ENCODE measurements at regions not wholly inside any gene's neighbourhood (a gene's known extent, or its start where the extent isn't known, plus 50 kb on each side); places are given as distances from the start of the nearest gene placed in this dataset.

GRCh38 chr21:34219334-34220060 lies 144.3 kb upstream of the KCNE2 start:
- no peak for TF ChIP-seq CTCF (IDR thresholded peaks at IDR 0.05; ENCODE audit: control insufficient read depth, extremely low read depth, insufficient read depth)
- DNase-seq (ENCODE audit: low read depth): no peak
- no peak overlapping the region for H3K4me3 ChIP-seq (ENCODE audit: low read depth, low read length)

- TF ChIP-seq CTCF (IDR thresholded peaks at IDR 0.05; ENCODE audit: control insufficient read depth, extremely low read depth, insufficient read depth): no peak
- no peak overlapping the region for H3K4me3 ChIP-seq (ENCODE audit: low read depth, low read length)
- DNase-seq (ENCODE audit: low read depth): no peak
These were observed 143.1 kb upstream of the KCNE2 start for GRCh38 chr21:34220556-34221195.

- no peak for DNase-seq (ENCODE audit: low read depth)
- no peak for TF ChIP-seq CTCF (IDR thresholded peaks at IDR 0.05; ENCODE audit: control insufficient read depth, extremely low read depth, insufficient read depth)
- H3K4me3 ChIP-seq (ENCODE audit: low read depth, low read length): no peak overlapping the region
These were observed 142.3 kb upstream of the KCNE2 start for GRCh38 chr21:34221331-34222030.

GRCh38 chr21:34222031-34222335 lies 141.8 kb upstream of the KCNE2 start:
- DNase-seq (ENCODE audit: low read depth): no peak
- no peak overlapping the region for H3K4me3 ChIP-seq (ENCODE audit: low read depth, low read length)
- TF ChIP-seq CTCF (IDR thresholded peaks at IDR 0.05; ENCODE audit: control insufficient read depth, extremely low read depth, insufficient read depth): no peak

GRCh38 chr21:34223376-34223775 lies 140.4 kb upstream of the KCNE2 start:
- no peak overlapping the region for H3K4me3 ChIP-seq (ENCODE audit: low read depth, low read length)
- DNase-seq (ENCODE audit: low read depth): no peak
- no peak for TF ChIP-seq CTCF (IDR thresholded peaks at IDR 0.05; ENCODE audit: control insufficient read depth, extremely low read depth, insufficient read depth)

- TF ChIP-seq CTCF (IDR thresholded peaks at IDR 0.05; ENCODE audit: control insufficient read depth, extremely low read depth, insufficient read depth): no peak
- DNase-seq (ENCODE audit: low read depth): no peak
- no peak overlapping the region for H3K4me3 ChIP-seq (ENCODE audit: low read depth, low read length)
These were observed 136.4 kb upstream of the KCNE2 start for GRCh38 chr21:34227386-34227852.
